ENCODE measurements at regions not wholly inside any gene's neighbourhood (a gene's known extent, or its start where the extent isn't known, plus 50 kb on each side); places are given as distances from the start of the nearest gene placed in this dataset.

DNA sequence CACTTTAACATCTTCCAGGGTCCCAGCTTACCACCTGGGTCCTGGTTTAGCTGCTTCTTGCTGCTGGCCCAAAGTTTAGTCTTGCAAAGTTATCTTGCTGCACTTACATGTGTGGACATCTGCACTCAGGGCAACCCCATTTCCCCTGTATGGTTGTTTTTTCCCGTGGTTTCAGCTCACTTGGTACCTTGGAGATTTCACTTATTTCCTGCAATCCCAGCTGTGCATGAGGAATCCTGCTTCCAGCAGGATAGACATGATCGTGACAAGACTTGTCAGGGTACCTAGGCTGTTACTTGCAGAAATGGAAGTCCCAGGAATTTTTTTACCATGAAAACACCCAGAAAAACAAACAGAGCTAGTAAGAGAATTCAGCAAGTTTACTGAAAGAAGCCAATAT lies 95.9 kb upstream of the LEP start:
- no peak overlapping the region for H3K9ac ChIP-seq (ENCODE audit: low read depth, low read length)
- H3K27me3 ChIP-seq (ENCODE audit: control insufficient read depth, insufficient read depth, low read length) = peaks cover 27% of the 10 kb centered on the region
- H3K4me1 ChIP-seq (ENCODE audit: control insufficient read depth, insufficient read depth, low read length) = no peaks in the 10 kb centered on the region
- no peaks in the 10 kb centered on the region for H3K36me3 ChIP-seq (ENCODE audit: control insufficient read depth, insufficient read depth, low read length)
- no peak overlapping the region for H3K4me3 ChIP-seq (ENCODE audit: low read depth, low read length)
- no peaks in the 10 kb centered on the region for H3K9me3 ChIP-seq (ENCODE audit: control insufficient read depth, insufficient read depth, low read length)

DNA sequence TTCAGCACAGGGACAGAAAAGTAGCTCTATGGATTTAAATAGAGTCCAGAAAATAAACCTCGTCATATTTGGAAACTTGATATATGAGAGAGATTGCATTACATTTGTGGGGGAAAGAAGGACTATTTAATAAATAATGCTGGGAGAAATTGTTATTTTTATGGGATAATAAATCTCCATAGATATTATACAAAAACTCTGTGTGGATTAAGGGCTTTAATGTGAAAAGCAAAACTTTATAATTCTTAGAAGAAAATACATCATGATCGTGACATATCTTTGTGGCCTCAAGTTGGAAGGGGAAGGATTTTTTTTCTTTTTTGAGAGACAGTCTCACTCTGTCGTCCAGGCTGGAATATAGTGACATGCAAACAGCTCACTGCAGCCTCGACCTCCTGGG lies 95.0 kb upstream of the LEP start:
- Histone ChIP-seq H3K9ac (ENCODE audit: low read depth, low read length) (no peak overlapping the region), H3K4me3 (ENCODE audit: low read depth, low read length) (no peak overlapping the region), H3K4me1 (ENCODE audit: control insufficient read depth, insufficient read depth, low read length) (no peaks in the 10 kb centered on the region), H3K9me3 (ENCODE audit: control insufficient read depth, insufficient read depth, low read length) (no peaks in the 10 kb centered on the region), H3K36me3 (ENCODE audit: control insufficient read depth, insufficient read depth, low read length) (no peaks in the 10 kb centered on the region), H3K27me3 (ENCODE audit: control insufficient read depth, insufficient read depth, low read length) (peaks cover 31% of the 10 kb centered on the region)

DNA sequence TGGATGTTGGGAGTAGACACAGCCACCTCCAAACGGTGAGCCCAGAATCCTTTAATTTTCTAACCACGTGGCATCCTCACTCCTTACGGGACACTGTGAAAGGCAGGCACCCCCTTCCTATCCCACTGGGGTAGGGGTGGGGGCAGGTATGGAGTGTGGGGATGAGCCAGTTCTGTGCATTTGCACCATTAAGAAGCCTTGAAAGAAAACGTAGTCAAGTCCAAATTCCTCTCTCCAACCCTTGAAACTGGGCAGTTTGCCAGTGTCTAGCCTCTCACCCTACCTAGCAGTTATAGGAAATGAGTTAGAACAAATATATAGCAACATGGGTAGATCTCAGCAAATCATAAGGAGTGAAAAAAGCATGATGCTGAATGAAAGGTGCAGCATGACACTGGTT lies 92.4 kb upstream of the LEP start:
- H3K27me3 ChIP-seq (ENCODE audit: control insufficient read depth, insufficient read depth, low read length) = peaks cover 25% of the 10 kb centered on the region
- no peaks in the 10 kb centered on the region for H3K36me3 ChIP-seq (ENCODE audit: control insufficient read depth, insufficient read depth, low read length)
- H3K9me3 ChIP-seq (ENCODE audit: control insufficient read depth, insufficient read depth, low read length) = no peaks in the 10 kb centered on the region
- H3K4me3 ChIP-seq (ENCODE audit: low read depth, low read length) = no peak overlapping the region
- no peaks in the 10 kb centered on the region for H3K4me1 ChIP-seq (ENCODE audit: control insufficient read depth, insufficient read depth, low read length)
- no peak overlapping the region for H3K9ac ChIP-seq (ENCODE audit: low read depth, low read length)

DNA sequence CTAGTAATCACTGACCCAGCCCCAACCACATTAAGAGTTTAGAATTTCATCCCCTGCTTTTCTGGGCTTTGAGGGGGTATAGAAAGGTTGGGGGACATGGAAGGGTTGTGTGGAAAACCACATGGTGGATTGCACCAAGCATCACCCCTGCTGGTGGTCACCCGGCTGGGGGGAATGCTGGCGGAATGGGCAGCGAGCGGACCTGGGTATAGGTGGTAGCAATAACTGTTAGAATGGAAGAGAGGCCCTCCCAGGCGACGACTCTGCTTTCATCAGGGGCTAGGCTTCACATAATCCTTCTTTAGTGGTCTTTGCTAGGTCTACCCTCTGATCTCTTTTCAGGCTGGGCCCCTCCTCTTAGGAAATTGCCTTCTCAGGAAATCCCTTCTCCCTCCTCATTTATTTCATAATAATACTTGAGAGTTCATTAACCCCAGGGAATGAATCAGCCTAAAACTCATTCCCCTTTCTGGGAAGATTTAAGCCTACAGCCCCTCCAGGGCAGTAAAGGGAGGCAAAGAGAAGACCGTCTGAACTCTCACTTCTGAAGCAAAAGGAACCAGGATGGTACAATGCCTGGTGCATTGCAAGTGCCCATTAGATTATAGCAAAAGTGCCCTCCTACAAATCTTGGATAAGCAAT lies 90.7 kb upstream of the LEP start:
- Histone ChIP-seq H3K4me3 (ENCODE audit: low read depth, low read length) (no peak overlapping the region), H3K36me3 (ENCODE audit: control insufficient read depth, insufficient read depth, low read length) (no peaks in the 10 kb centered on the region), H3K27me3 (ENCODE audit: control insufficient read depth, insufficient read depth, low read length) (peaks cover 25% of the 10 kb centered on the region), H3K9me3 (ENCODE audit: control insufficient read depth, insufficient read depth, low read length) (no peaks in the 10 kb centered on the region), H3K9ac (ENCODE audit: low read depth, low read length) (no peak overlapping the region), H3K4me1 (ENCODE audit: control insufficient read depth, insufficient read depth, low read length) (peaks cover 10% of the 10 kb centered on the region)

DNA sequence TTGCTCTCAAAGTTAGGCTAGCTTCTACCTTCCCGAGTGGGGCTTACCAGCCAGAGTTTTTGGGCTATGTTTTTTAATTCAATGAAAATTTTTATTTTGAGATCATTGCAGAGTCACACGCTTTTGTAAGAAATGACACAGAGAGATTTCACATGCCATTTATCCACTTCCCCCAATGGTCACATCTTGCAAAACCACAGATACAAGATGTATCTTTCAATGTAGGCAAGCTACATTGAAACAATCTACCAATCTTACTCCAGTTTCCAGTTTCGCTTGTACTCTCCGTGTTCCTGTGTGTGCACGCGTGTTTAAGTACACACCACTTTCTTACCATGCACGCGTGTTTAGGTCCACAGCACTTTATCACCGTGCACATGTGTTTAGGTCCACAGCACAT lies 89.4 kb upstream of the LEP start:
- no peaks in the 10 kb centered on the region for H3K36me3 ChIP-seq (ENCODE audit: control insufficient read depth, insufficient read depth, low read length)
- H3K9me3 ChIP-seq (ENCODE audit: control insufficient read depth, insufficient read depth, low read length) = no peaks in the 10 kb centered on the region
- peaks cover 15% of the 10 kb centered on the region for H3K4me1 ChIP-seq (ENCODE audit: control insufficient read depth, insufficient read depth, low read length)
- no peak overlapping the region for H3K9ac ChIP-seq (ENCODE audit: low read depth, low read length)
- H3K4me3 ChIP-seq (ENCODE audit: low read depth, low read length) = no peak overlapping the region
- peaks cover 27% of the 10 kb centered on the region for H3K27me3 ChIP-seq (ENCODE audit: control insufficient read depth, insufficient read depth, low read length)

DNA sequence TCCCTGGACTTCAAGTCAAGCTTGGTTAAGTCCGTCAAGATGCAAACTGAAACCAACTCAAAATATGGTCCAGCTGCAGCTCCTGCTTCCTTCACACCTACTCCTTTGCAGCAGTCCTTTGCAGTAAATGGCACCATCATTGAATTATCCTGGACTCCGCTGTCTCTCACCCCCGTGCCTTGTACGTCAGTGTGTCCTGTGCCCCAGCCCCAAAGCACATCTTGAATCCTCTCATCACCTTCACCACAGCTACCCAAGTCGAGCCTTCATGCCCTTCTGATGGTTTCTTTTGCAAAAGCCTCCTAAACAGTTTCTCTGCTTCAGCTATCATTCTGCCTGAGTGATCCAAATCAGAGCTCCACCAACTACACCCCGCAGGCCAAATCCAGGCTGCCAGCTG lies 88.4 kb upstream of the LEP start:
- peaks cover 15% of the 10 kb centered on the region for H3K4me1 ChIP-seq (ENCODE audit: control insufficient read depth, insufficient read depth, low read length)
- peaks cover 35% of the 10 kb centered on the region for H3K27me3 ChIP-seq (ENCODE audit: control insufficient read depth, insufficient read depth, low read length)
- no peaks in the 10 kb centered on the region for H3K9me3 ChIP-seq (ENCODE audit: control insufficient read depth, insufficient read depth, low read length)
- no peak overlapping the region for H3K4me3 ChIP-seq (ENCODE audit: low read depth, low read length)
- H3K36me3 ChIP-seq (ENCODE audit: control insufficient read depth, insufficient read depth, low read length) = no peaks in the 10 kb centered on the region
- no peak overlapping the region for H3K9ac ChIP-seq (ENCODE audit: low read depth, low read length)

DNA sequence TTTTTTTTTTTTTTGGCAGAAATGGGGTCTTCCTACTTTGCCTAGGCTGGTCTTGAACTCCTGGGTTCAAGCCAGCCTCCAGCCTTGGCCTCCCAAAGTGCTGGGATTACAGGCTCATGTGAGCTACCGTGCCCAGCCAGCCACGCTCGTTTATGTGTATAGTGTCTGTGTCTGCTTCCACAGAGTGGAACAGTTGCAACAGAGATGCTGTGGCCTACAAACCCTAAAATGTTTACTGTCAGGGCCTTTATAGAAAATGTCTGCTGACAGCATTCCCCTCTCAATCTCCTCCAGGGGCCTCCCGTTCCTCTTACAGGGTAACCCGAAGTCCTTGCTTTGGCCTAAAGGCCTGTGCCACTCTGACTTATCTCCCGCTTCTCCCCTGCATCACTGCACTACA lies 87.6 kb upstream of the LEP start:
- Histone ChIP-seq H3K9ac (ENCODE audit: low read depth, low read length) (no peak overlapping the region), H3K4me3 (ENCODE audit: low read depth, low read length) (no peak overlapping the region), H3K9me3 (ENCODE audit: control insufficient read depth, insufficient read depth, low read length) (no peaks in the 10 kb centered on the region), H3K4me1 (ENCODE audit: control insufficient read depth, insufficient read depth, low read length) (peaks cover 15% of the 10 kb centered on the region), H3K27me3 (ENCODE audit: control insufficient read depth, insufficient read depth, low read length) (peaks cover 40% of the 10 kb centered on the region), H3K36me3 (ENCODE audit: control insufficient read depth, insufficient read depth, low read length) (no peaks in the 10 kb centered on the region)

DNA sequence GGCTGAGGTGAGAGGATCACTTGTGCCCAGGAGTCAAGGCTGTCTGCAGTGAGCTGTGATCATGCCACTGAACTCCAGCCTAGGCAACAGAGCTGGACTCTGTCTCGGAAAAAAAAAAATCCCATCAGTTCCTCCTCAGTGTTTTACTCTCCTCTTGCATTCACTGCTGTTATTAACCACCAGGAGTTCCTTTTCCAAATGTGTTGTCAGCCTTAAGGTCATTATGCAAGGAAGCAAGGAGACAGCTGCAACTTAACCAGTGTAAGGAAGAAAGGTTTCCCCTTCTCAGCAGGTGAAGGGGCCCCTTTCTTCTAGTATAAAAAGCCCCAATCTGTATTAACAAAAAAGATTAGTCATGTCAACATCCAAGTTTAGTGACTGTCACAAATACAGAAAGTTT lies 86.6 kb upstream of the LEP start:
- H3K4me1 ChIP-seq (ENCODE audit: control insufficient read depth, insufficient read depth, low read length) = peaks cover 15% of the 10 kb centered on the region
- H3K9me3 ChIP-seq (ENCODE audit: control insufficient read depth, insufficient read depth, low read length) = no peaks in the 10 kb centered on the region
- peaks cover 36% of the 10 kb centered on the region for H3K27me3 ChIP-seq (ENCODE audit: control insufficient read depth, insufficient read depth, low read length)
- H3K4me3 ChIP-seq (ENCODE audit: low read depth, low read length) = no peak overlapping the region
- H3K36me3 ChIP-seq (ENCODE audit: control insufficient read depth, insufficient read depth, low read length) = no peaks in the 10 kb centered on the region
- H3K9ac ChIP-seq (ENCODE audit: low read depth, low read length) = no peak overlapping the region

DNA sequence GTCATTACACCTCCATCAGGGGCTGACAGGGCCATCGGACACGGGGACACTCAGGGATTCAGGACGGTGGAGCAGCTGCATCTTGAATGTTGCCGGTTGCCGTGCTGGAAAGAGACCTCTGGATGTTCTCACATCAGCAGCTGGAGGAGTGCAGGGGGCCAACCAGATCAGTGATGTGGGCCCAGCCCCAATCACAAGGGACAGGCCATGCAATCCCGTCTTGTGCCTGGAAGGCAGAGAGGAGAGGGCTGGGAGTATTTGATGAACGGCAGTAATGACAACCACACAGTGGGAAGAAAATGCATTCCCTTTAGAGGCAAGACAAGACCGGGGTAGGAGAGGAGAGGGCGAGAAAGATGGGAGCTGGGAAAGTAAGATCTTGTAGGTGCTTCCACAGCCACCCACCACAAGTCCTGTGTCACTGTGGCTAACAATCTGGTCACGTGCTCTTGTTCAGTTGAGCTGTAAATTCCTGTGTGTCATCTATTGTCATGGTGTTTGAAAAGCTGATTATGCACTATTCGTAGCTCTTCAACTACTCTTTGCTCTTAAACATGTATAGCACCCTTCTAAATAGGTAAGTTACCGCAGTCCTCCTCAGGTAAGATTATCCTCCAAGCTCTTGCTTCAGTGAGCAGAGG lies 85.9 kb upstream of the LEP start:
- Histone ChIP-seq H3K4me1 (ENCODE audit: control insufficient read depth, insufficient read depth, low read length) (peaks cover 15% of the 10 kb centered on the region), H3K36me3 (ENCODE audit: control insufficient read depth, insufficient read depth, low read length) (no peaks in the 10 kb centered on the region), H3K27me3 (ENCODE audit: control insufficient read depth, insufficient read depth, low read length) (peaks cover 43% of the 10 kb centered on the region), H3K4me3 (ENCODE audit: low read depth, low read length) (no peak overlapping the region), H3K9me3 (ENCODE audit: control insufficient read depth, insufficient read depth, low read length) (no peaks in the 10 kb centered on the region), H3K9ac (ENCODE audit: low read depth, low read length) (no peak overlapping the region)

DNA sequence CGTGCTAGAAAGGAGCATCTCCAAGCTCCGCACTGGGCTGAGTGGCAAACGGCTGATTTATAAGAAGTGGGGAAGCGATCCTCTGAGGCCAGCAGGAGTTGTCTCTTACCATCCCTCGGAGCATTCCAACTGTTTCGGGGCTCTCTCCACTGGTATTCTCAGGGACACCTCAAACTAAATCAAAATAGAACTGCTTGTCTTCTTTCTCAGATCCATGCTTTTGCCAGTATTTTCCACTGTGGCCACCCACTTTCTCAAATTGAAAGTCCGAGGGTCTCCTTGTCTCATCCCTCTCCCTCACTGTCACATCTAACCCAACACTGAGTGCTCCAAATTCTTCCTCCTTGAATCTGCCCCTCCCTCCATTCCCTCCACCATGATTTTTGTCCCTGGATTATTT lies 83.2 kb upstream of the LEP start:
- Histone ChIP-seq H3K27me3 (ENCODE audit: control insufficient read depth, insufficient read depth, low read length) (peaks cover 52% of the 10 kb centered on the region), H3K4me3 (ENCODE audit: low read depth, low read length) (no peak overlapping the region), H3K36me3 (ENCODE audit: control insufficient read depth, insufficient read depth, low read length) (no peaks in the 10 kb centered on the region), H3K9me3 (ENCODE audit: control insufficient read depth, insufficient read depth, low read length) (no peaks in the 10 kb centered on the region), H3K4me1 (ENCODE audit: control insufficient read depth, insufficient read depth, low read length) (peaks cover 15% of the 10 kb centered on the region), H3K9ac (ENCODE audit: low read depth, low read length) (no peak overlapping the region)

DNA sequence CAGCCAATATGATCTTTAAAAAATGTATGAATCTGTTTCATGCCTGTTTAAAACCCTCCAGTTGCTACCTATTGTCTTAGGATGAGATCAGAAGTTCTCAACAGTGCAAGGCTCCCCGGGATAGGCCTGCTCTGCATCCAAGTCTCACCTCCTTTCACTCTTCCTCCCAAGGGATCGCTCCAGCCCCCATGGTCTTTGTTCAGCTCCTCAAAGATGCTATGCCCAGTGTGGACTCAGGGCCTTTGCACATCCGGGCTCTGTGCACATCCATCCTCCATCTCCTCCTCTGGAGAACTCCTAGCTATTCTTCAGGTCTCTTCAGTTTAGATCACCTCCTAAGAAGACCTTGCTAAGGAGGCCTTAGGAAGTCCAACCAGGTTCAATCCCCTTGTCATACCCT lies 82.7 kb upstream of the LEP start:
- Histone ChIP-seq H3K36me3 (ENCODE audit: control insufficient read depth, insufficient read depth, low read length) (no peaks in the 10 kb centered on the region), H3K4me3 (ENCODE audit: low read depth, low read length) (no peak overlapping the region), H3K9me3 (ENCODE audit: control insufficient read depth, insufficient read depth, low read length) (no peaks in the 10 kb centered on the region), H3K9ac (ENCODE audit: low read depth, low read length) (no peak overlapping the region), H3K27me3 (ENCODE audit: control insufficient read depth, insufficient read depth, low read length) (peaks cover 56% of the 10 kb centered on the region), H3K4me1 (ENCODE audit: control insufficient read depth, insufficient read depth, low read length) (peaks cover 15% of the 10 kb centered on the region)

DNA sequence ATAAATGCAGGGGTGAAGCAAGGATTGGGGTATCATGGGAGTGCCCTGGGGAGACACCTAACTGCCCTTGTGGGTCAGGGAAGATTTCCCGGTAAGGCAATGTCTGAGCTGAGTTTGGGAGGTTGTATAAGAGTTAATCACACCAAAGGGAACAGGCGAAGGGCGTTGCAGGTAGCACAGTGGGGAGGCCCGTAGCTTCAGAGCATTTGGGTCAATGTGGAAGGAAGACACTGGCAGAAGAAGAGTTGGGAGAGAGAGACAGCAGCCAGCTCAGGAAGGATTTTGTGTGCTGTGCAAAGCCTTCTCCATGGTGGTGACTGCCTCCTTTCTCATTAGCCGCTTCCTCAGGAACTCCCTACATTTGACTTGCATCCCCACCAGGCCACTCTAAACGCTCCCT lies 80.8 kb upstream of the LEP start:
- Histone ChIP-seq H3K4me1 (ENCODE audit: control insufficient read depth, insufficient read depth, low read length) (peaks cover 5% of the 10 kb centered on the region), H3K36me3 (ENCODE audit: control insufficient read depth, insufficient read depth, low read length) (no peaks in the 10 kb centered on the region), H3K27me3 (ENCODE audit: control insufficient read depth, insufficient read depth, low read length) (peaks cover 75% of the 10 kb centered on the region), H3K4me3 (ENCODE audit: low read depth, low read length) (no peak overlapping the region), H3K9me3 (ENCODE audit: control insufficient read depth, insufficient read depth, low read length) (no peaks in the 10 kb centered on the region), H3K9ac (ENCODE audit: low read depth, low read length) (no peak overlapping the region)

Measured in iPS-15b (cell line).